ENCODE measurements at regions not wholly inside any gene's neighbourhood (a gene's known extent, or its start where the extent isn't known, plus 50 kb on each side); places are given as distances from the start of the nearest gene placed in this dataset.

- Histone ChIP-seq H3K27me3 (ENCODE audit: insufficient read depth, low read length) (no peaks in the 10 kb centered on the region), H3K36me3 (ENCODE audit: insufficient read depth, low read length) (no peaks in the 10 kb centered on the region), H3K79me2 (ENCODE audit: insufficient read depth, low read length) (no peaks in the 10 kb centered on the region), H3K27ac (ENCODE audit: low read depth, low read length, poor library complexity, severe bottlenecking) (no peak overlapping the region), H2AFZ (ENCODE audit: low read length) (no peak overlapping the region), H3K9me2 (ENCODE audit: low read depth, low read length) (no peaks in the 10 kb centered on the region), H3K4me2 (ENCODE audit: low read length) (no peak overlapping the region), H4K20me1 (ENCODE audit: insufficient read depth, low read length) (no peaks in the 10 kb centered on the region), H3K9me3 (ENCODE audit: low read length) (no peaks in the 10 kb centered on the region), H3K9ac (ENCODE audit: low read length) (no peak overlapping the region), H3K4me1 (ENCODE audit: insufficient read depth, low read length, severe bottlenecking) (no peaks in the 10 kb centered on the region), H3F3A (ENCODE audit: insufficient read depth, low read length) (no peaks in the 10 kb centered on the region), H3K4me3 (ENCODE audit: low read depth, low read length, poor library complexity, severe bottlenecking) (no peak overlapping the region)
- TF ChIP-seq CTCF (IDR thresholded peaks at IDR 0.05; ENCODE audit: low read length) (no peak), EZH2 (IDR thresholded peaks at IDR 0.05; ENCODE audit: borderline replicate concordance, low read length) (no peak)
Measured at GRCh38 chr6:126477678-126478077, 137.8 kb downstream of the CENPW start.

- no peaks in the 10 kb centered on the region for H3K4me1 ChIP-seq (ENCODE audit: insufficient read depth, low read length, severe bottlenecking)
- H3K9me3 ChIP-seq (ENCODE audit: low read length): no peaks in the 10 kb centered on the region
- H3K4me3 ChIP-seq (ENCODE audit: low read depth, low read length, poor library complexity, severe bottlenecking): no peak overlapping the region
- no peaks in the 10 kb centered on the region for H3F3A ChIP-seq (ENCODE audit: insufficient read depth, low read length)
- no peak overlapping the region for H3K27ac ChIP-seq (ENCODE audit: low read depth, low read length, poor library complexity, severe bottlenecking)
- no peaks in the 10 kb centered on the region for H4K20me1 ChIP-seq (ENCODE audit: insufficient read depth, low read length)
- H3K36me3 ChIP-seq (ENCODE audit: insufficient read depth, low read length): no peaks in the 10 kb centered on the region
- no peak overlapping the region for H3K4me2 ChIP-seq (ENCODE audit: low read length)
- TF ChIP-seq EZH2 (IDR thresholded peaks at IDR 0.05; ENCODE audit: borderline replicate concordance, low read length) (no peak), CTCF (IDR thresholded peaks at IDR 0.05; ENCODE audit: low read length) (no peak)
- no peaks in the 10 kb centered on the region for H3K27me3 ChIP-seq (ENCODE audit: insufficient read depth, low read length)
- no peak overlapping the region for H2AFZ ChIP-seq (ENCODE audit: low read length)
- H3K79me2 ChIP-seq (ENCODE audit: insufficient read depth, low read length): no peaks in the 10 kb centered on the region
- no peaks in the 10 kb centered on the region for H3K9me2 ChIP-seq (ENCODE audit: low read depth, low read length)
- H3K9ac ChIP-seq (ENCODE audit: low read length): no peak overlapping the region
Measured at GRCh38 chr6:126480268-126480667, 140.4 kb downstream of the CENPW start.

GRCh38 chr6:126481319-126481718 lies 141.4 kb downstream of the CENPW start:
- no peaks in the 10 kb centered on the region for H3K9me3 ChIP-seq (ENCODE audit: low read length)
- TF ChIP-seq CTCF (IDR thresholded peaks at IDR 0.05; ENCODE audit: low read length): no peak
- no peak for TF ChIP-seq EZH2 (IDR thresholded peaks at IDR 0.05; ENCODE audit: borderline replicate concordance, low read length)
- no peaks in the 10 kb centered on the region for H4K20me1 ChIP-seq (ENCODE audit: insufficient read depth, low read length)
- no peak overlapping the region for H3K27ac ChIP-seq (ENCODE audit: low read depth, low read length, poor library complexity, severe bottlenecking)
- H3K9ac ChIP-seq (ENCODE audit: low read length): no peak overlapping the region
- H3K36me3 ChIP-seq (ENCODE audit: insufficient read depth, low read length): no peaks in the 10 kb centered on the region
- no peaks in the 10 kb centered on the region for H3K9me2 ChIP-seq (ENCODE audit: low read depth, low read length)
- no peak overlapping the region for H3K4me3 ChIP-seq (ENCODE audit: low read depth, low read length, poor library complexity, severe bottlenecking)
- no peaks in the 10 kb centered on the region for H3K27me3 ChIP-seq (ENCODE audit: insufficient read depth, low read length)
- H3K4me1 ChIP-seq (ENCODE audit: insufficient read depth, low read length, severe bottlenecking): no peaks in the 10 kb centered on the region
- no peaks in the 10 kb centered on the region for H3F3A ChIP-seq (ENCODE audit: insufficient read depth, low read length)
- H3K79me2 ChIP-seq (ENCODE audit: insufficient read depth, low read length): no peaks in the 10 kb centered on the region
- H3K4me2 ChIP-seq (ENCODE audit: low read length): no peak overlapping the region
- no peak overlapping the region for H2AFZ ChIP-seq (ENCODE audit: low read length)

Measured in OCI-LY1 (cell line).